SU-DHL-6 (cell line): ENCODE measurements at regions not wholly inside any gene's neighbourhood (a gene's known extent, or its start where the extent isn't known, plus 50 kb on each side); places are given as distances from the start of the nearest gene placed in this dataset.

ENCODE experiments used
- H2AFZ ChIP-seq: fragments of 200-600 bp; sonication (generic); 2 replicates; pipeline ENCODE4 v1.6.1; 2014; ENCODE audit warnings: low read depth, mild to moderate bottlenecking, moderate library complexity, mixed read lengths, antibody characterized with exemption, low read length; ENCODE audit not compliant: severe bottlenecking
- H3F3A ChIP-seq: fragments of 200-600 bp; shearing (Covaris generic); 2 replicates; pipeline ENCODE4 v1.6.0; 2016; ENCODE audit warnings: antibody characterized with exemption, mild to moderate bottlenecking; ENCODE audit not compliant: insufficient read depth
- H3K27ac ChIP-seq: fragments of 200-600 bp; sonication (generic); 2 replicates; pipeline ENCODE4 v1.5.1; 2016; ENCODE audit warnings: low read depth, mild to moderate bottlenecking, low read length, moderate library complexity, mixed read lengths
- H3K27me3 ChIP-seq: fragments of 200-600 bp; sonication (generic), shearing (Covaris generic); 2 replicates; pipeline ENCODE4 v1.6.0; 2014; ENCODE audit warnings: mild to moderate bottlenecking, low read length
- H3K36me3 ChIP-seq: fragments of 200-600 bp; sonication (generic); 2 replicates; pipeline ENCODE4 v1.6.1; 2014; ENCODE audit warnings: mild to moderate bottlenecking, low read length, mixed read lengths
- H3K4me2 ChIP-seq: fragments of 300-600, 200-600 bp; shearing (Covaris generic), sonication (generic); 2 replicates; pipeline ENCODE4 v1.6.0; 2014; ENCODE audit warnings: low read length, low read depth, mild to moderate bottlenecking; ENCODE audit not compliant: poor library complexity, severe bottlenecking
- H3K4me3 ChIP-seq: fragments of 200-600 bp; sonication (generic); 2 replicates; pipeline ENCODE4 v1.5.1; 2014; ENCODE audit warnings: antibody characterized with exemption, low read length, mild to moderate bottlenecking, mixed read lengths; ENCODE audit not compliant: insufficient read depth, poor library complexity, severe bottlenecking
- H3K79me2 ChIP-seq: fragments of 200-600 bp; sonication (generic); 2 replicates; pipeline ENCODE4 v1.6.1; 2014; ENCODE audit warnings: mild to moderate bottlenecking, low read length, moderate library complexity; ENCODE audit not compliant: insufficient read depth
- H3K9ac ChIP-seq: fragments of 200-600 bp; sonication (generic); 2 replicates; pipeline ENCODE4 v1.7.0; 2014; ENCODE audit warnings: mild to moderate bottlenecking, low read length
- H3K9me2 ChIP-seq: fragments of 200-600 bp; sonication (generic); replicated peaks from 2 replicates; pipeline ENCODE4 v1.6.1; 2014; ENCODE audit warnings: low read length; ENCODE audit not compliant: insufficient read depth
- H3K9me3 ChIP-seq: fragments of 200-600 bp; sonication (generic); 2 replicates; pipeline ENCODE4 v1.6.1; 2014; ENCODE audit warnings: low read length, mixed read lengths; ENCODE audit not compliant: insufficient read depth
- H4K20me1 ChIP-seq: fragments of 200-600 bp; sonication (generic); 2 replicates; pipeline ENCODE4 v1.6.1; 2014; ENCODE audit warnings: low read depth, mild to moderate bottlenecking, antibody characterized with exemption, low read length, moderate library complexity, mixed read lengths
- CTCF ChIP-seq: fragments of 200-600 bp; sonication (generic); IDR thresholded peaks from one replicate; pipeline ENCODE4 v1.5.1; 2017; ENCODE audit warnings: antibody characterized with exemption, mild to moderate bottlenecking, low read length, moderate library complexity; ENCODE audit not compliant: insufficient read depth, poor library complexity, severe bottlenecking
- EZH2phosphoT487 ChIP-seq: fragments of 200-600 bp; sonication (generic), shearing (Covaris generic); conservative IDR thresholded peaks from 2 replicates; pipeline ENCODE4 v1.6.1; 2018; ENCODE audit warnings: mild to moderate bottlenecking, antibody characterized with exemption, low read length, moderate library complexity, mixed read lengths

- Histone ChIP-seq H3K27ac (no peak overlapping the region), H3K4me3 (no peak overlapping the region), H3K36me3 (no peaks in the 10 kb centered on the region), H2AFZ (no peak overlapping the region), H3K27me3 (no peaks in the 10 kb centered on the region), H3K4me2 (no peak overlapping the region), H4K20me1 (no peaks in the 10 kb centered on the region), H3F3A (no peaks in the 10 kb centered on the region), H3K9ac (no peak overlapping the region), H3K79me2 (no peaks in the 10 kb centered on the region), H3K9me3 (no peaks in the 10 kb centered on the region), H3K9me2 (no peaks in the 10 kb centered on the region)
- no peak for TF ChIP-seq EZH2phosphoT487
- no peak for TF ChIP-seq CTCF
Observed at GRCh38 chr6:144951730-144952437, 666.7 kb downstream of the UTRN start.

GRCh38 chr6:144952456-144953240, 667.5 kb downstream of the UTRN start:
- Histone ChIP-seq H3K4me2 (no peak overlapping the region), H3K9me2 (no peaks in the 10 kb centered on the region), H3K27me3 (no peaks in the 10 kb centered on the region), H3K4me3 (no peak overlapping the region), H3K36me3 (no peaks in the 10 kb centered on the region), H2AFZ (no peak overlapping the region), H3K9me3 (no peaks in the 10 kb centered on the region), H3F3A (no peaks in the 10 kb centered on the region), H3K9ac (no peak overlapping the region), H3K79me2 (no peaks in the 10 kb centered on the region), H4K20me1 (no peaks in the 10 kb centered on the region), H3K27ac (no peak overlapping the region)
- TF ChIP-seq EZH2phosphoT487, result no peak
- no peak for TF ChIP-seq CTCF

- H3K4me2 ChIP-seq, result no peak overlapping the region
- no peaks in the 10 kb centered on the region for H3K36me3 ChIP-seq
- no peak overlapping the region for H3K27ac ChIP-seq
- H3K9me2 ChIP-seq, result no peaks in the 10 kb centered on the region
- no peak overlapping the region for H3K4me3 ChIP-seq
- H3F3A ChIP-seq, result no peaks in the 10 kb centered on the region
- H3K79me2 ChIP-seq, result no peaks in the 10 kb centered on the region
- no peaks in the 10 kb centered on the region for H4K20me1 ChIP-seq
- TF ChIP-seq CTCF (no peak), EZH2phosphoT487 (no peak)
- no peak overlapping the region for H2AFZ ChIP-seq
- H3K9ac ChIP-seq, result no peak overlapping the region
- no peaks in the 10 kb centered on the region for H3K27me3 ChIP-seq
- no peaks in the 10 kb centered on the region for H3K9me3 ChIP-seq
Observed at GRCh38 chr6:144953552-144954240, 668.6 kb downstream of the UTRN start.
